Stromal cell of bone marrow (primary cell): ENCODE measurements at regions not wholly inside any gene's neighbourhood (a gene's known extent, or its start where the extent isn't known, plus 50 kb on each side); places are given as distances from the start of the nearest gene placed in this dataset.
"Not testable (repeated sequence)": the region's sequence is repeated elsewhere in the genome, so short reads cannot be mapped to it uniquely, and the experiment has no call there.

Source experiments
- DNase-seq: peaks from one replicate; pipeline ENCODE4 v3.0.0-alpha.2; 2012; ENCODE audit warnings: low read depth

DNA sequence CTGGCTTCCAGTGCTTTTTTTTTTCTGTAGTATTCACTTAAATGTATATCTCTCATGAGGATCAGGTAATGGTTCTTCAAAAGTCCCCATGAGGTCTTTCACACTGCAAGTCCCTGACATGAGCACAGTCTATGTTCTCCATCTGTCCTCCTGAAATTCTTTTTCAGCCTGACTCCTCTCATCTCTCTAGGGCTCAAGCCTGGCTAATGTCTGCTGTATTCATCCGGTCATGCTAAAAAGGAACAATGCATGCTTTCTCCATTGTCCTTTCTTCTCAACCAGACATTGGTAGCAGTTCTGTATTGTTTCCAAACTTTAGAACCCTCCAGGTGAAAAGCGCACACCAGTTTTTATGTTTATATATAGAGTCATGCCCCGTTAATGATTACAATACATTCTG is 368.3 kb upstream of the OLFM3 start:
- no peak for DNase-seq

DNA sequence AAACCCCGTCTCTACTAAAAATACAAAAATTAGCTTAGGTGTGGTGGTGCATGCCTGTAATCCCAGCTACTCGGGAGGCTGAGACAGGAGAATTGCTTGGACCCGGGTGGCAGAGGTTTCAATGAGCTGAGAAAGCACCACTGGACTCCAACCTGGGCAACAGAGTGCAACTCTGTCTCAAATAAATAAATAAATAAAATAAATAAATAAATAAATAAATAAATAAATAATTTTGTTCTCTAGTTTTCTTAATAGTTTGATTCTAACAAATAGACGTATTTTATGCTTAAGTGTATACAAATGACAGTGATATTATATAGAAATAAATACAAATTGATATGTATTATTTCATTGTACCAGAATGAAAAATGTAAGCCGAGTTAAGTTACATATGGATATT is 339.9 kb upstream of the OLFM3 start:
- DNase-seq: no peak

DNA sequence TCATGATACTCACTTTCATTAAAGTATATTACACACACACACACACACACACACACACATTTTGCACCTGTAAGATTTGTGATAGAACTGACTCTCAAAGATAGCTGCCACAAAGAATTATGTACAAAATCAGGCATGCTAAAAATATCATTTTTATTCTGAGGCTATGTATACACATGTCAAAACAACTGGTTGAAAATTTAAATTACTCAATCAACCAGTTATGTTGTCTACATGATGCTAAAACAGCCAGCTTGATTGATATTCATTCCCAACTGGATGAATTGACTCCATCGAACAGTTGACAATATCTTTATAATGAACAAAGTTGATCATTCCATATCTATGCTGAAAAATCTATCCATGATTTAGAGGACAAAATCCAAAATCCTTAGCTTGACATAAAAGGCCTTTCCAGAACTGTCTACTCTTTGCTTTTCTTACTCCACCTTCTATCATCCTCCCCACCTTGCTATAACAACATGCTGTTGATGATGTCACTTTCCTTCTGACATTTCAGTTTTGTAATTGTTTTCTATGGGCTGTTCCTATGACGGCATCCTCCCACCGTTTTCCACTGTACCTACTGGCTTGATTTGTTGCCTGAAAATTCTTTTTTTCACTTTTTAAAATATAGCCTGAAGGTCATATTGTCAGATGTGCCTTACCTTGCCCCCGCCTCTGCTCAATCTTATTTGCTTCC is 321.5 kb upstream of the OLFM3 start:
- no peak for DNase-seq

DNA sequence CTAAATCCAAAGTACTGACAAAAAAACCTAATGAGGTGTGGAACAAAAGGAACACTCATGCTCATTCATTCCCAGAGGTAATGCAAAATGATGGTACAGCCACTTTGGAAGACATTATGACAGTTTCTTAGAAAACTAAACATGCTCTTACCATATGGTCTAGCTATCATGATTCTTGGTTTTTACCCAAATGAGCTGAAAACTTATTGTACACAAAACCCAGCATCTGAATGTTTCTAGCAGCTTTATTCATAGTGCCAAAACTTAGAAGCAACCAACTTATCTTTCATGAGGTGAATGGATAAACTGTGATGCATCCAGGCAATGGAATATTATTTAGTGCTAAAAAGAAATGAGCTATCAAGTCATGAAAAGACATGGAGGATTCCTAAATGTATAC is 318.4 kb upstream of the OLFM3 start:
- DNase-seq: no peak

DNA sequence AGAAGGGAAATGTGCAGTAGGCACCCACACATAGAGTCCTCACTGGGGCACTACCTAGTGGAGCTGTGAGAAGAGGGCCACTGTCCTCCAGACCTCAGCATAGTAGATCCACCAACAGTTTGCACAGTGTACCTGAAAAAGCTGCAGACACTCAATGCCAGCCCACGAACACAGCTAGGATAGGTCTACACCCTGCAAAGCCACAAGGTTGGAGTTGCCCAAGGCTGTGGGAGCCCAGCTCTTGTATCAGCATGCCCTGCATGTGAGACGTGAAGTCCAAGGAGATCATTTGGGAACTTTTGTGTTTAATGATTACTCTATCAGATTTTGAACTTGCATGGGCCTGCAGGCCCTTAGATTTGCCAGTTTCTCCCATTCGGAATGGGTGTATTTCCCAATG is 299.4 kb upstream of the OLFM3 start:
- no peak for DNase-seq

DNA sequence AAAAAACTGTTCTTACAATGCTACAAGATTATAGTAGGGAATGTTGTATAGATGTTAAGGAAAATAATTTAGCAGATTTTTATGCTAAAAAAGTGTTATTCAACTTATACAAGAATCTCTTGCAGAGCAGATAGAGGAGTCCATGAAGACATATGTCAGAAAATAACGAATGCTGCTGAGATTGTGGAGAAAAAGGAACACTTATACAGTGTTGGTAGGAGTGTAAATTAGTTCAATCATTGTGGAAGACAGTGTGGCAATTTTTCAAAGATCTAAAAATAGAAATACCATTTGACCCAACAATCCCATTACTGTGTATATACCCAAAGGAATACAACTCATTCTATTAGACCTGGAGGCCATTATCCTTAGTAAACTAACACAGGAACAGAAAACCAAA is 286.2 kb upstream of the OLFM3 start:
- no peak for DNase-seq

DNA sequence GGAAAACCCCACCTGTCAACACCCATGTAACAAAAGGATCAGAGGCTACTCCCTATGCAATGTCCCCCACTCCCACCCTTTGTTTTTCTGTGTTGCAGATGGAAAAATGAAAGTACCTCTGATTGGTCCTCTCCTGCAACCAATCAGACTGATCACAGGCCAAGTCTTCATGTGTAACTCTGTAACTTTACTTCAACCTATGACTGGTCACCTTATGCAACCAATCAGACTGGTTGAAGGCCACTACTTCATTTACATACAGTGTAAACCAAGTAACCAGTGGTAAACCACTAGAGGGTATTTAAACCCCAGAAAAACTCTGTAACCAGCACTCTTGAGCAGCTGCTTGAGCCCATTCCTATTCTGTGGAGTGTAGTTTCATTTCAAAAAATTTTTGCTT is 266.3 kb upstream of the OLFM3 start:
- DNase-seq: no peak

DNA sequence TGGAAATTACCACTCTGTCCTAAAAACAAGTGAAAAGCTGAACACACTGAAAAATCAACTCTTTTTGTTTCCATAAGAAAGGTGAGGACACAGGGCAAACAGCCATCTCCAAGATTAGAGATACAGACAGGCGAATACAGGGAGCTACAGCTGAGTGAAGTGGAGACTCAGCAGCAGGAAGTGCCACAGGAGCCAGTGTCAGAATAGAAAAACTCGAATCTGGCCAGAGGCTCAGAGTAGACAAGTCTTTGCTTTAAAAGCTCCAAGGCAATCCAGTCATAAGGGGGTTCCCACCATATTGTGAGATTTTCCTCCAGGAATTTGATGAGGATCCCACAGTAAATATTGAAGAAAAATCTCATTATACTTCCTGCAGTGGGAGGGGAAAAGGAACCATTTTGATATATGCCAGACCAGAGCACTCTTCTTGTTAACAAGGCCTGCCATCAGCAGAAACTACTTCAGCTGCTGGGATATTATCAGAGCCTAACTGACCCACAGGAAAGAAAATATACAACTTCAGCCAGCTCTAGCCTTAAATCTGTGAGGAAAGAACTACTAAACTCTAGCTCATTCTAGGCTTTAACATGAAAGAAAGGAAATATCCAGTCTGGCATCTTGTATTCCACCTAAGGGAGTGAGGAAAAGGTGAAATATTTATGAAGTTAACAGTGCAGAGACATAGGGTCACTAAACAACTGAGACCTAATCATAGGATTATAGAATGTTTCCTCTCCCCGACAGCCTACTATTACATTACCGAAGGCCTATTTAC is 256.2 kb upstream of the OLFM3 start:
- no peak for DNase-seq

DNA sequence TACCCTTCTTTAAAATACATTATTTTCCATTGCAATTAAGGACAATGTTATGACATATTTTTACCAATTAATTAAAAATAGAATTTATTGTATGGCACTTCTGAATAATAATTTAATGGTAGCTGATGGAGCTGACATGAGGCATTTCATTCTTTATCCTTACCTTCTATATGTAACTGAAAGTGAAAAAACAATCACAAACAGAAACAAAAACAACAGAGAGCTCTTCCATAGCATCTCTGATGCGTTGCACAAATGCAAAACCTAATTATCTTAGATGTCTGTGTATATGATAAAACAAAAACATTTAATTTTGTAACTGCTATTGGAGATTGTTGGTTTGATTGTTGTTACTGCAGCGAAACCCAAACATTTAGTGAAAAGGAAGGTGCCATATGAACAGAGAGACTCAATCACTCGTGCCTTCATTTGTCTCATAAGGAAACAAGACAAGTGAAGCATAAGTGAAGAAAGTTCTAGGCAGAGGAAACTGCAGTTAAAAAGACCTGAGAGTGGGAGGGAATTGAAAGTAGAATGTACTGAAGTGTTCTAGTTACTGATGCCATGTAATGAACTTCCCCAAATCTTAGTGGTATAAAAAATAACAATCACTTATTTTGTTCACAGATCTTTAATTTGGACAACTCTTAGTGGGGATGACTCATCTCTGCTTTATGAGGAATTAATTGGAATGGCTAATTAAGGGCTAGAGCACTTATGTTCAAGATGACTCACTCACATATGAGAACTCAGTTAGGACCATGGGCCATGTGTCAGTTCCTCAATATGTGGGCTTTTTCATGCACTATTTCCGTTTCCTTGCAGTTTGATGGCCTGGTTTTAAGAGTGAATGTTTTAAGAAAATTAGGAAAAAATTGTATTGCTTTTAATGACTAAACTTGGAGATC is 245.0 kb upstream of the OLFM3 start:
- no peak for DNase-seq

DNA sequence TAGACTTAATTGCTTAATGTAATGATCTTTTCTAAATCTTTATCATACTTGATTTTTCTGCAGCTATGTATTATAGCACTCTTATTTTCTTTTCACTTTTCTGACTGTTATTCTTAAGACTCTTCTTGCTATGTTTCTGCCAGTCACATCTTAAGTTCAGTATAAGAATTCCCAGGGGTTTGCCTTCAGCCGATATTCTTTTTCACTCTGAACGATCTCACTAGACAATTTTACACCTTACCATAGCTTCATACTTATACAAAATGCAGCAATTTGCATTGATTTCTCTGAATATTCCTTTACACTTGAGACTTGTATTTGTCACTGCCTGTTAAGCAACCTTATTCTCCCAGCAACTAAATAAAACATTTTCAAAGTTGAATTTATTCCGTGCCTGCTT is 242.5 kb upstream of the OLFM3 start:
- no peak for DNase-seq

DNA sequence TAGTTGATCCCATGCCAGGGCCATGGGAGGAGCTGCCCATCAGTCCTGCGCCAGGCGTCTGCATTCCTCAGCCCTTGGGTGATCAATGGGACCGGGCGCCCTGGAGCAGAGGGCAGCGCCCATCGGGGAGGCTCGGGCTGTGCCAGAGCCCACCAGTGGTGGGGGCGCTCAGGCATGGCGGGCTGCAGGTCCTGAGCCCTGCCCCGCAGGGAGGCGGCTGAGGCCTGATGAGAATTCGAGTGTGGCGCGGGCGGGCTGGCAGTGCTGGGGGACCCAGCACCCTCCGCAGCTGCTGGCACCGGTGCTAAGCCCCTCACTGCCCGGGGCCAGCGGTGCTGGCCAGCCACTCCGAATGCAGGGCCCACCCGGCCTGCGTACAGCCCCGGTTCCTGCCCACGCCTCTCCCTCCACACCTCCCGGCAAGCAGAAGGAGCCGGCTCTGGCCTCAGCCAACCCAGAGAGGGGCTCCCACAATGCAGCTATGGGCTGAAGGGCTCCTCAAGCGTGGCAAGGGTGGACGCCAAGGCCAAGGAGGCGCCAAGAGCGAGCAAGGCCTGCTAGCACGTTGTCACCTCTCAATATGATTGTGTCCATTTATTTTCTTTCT is 238.1 kb upstream of the OLFM3 start:
- DNase-seq: no peak

DNA sequence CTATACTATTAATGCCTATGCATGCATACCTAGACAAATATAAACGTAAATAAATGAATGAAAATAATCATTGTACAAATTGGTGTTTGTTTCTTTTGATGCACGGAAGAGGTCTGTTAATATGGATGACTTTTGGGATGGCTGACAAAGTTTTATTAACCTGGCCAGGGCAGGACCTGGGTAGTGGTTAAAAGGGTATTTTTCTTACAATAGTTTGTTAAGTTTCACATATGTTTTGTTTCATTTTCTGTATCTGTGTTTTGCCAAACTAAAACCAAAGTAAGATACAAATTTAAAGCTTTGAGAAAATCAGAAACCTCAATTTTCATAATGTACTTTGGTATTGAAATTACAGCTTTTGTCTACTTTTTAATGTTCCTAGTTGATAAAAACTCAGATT is 222.7 kb upstream of the OLFM3 start:
- no peak for DNase-seq

DNA sequence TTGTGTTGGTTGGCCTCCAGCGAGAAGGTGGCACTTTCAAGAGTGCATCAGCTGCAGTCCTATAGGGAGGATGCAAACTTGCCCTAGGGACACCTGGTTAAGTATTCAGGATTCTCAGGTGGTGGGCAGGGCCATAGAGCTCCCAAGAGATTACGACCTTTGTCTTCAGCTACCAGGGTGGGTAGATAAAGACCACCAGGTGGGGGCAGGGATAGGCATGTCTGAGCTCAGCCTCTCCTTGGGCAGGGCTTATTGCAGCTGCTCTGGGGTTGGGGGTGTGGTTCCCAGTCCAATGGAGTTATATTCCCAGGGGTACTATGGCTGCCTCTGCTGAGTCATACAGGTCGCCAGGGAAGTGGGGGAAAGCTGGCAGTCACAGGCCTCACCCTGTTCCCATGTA is 214.2 kb upstream of the OLFM3 start:
- DNase-seq: not testable (repeated sequence)

DNA sequence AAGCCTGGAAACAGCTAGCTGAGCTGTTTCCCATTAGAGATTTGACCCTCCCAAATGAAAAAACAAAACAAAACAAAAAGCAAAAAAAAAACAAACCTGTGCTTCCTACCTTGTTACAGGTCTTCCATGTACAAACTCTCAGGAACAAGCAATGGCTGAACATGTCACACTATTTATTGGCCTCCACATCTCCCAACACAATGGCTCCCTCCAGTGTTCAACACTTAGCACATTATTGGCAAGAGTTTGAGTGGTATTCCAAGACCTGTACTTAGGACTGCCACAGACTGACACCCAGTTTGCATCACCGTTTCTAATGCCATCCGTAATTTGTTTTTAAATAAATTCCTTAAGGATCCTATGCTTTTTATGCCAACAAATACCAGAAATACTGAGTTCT is 195.0 kb upstream of the OLFM3 start:
- DNase-seq: peak; percentile 2

DNA sequence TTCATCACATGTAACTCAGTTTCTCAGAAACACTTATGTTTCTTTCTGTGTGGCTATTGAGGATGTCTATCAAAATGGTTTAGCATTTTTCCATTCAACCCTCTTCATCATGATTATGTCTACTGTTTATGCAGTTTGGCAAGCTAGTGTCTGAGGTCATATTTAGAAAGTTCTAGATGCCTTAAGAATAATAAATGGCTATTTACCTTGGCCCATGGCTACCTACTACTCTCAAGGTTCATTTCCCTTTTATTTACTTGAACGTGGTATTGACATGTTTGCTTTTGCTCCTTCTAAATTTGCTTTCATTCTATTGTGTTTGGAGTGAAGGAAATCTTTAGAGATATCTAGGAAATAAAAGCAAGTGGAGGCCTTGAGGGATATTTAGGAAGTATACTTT is 193.7 kb upstream of the OLFM3 start:
- DNase-seq: no peak

DNA sequence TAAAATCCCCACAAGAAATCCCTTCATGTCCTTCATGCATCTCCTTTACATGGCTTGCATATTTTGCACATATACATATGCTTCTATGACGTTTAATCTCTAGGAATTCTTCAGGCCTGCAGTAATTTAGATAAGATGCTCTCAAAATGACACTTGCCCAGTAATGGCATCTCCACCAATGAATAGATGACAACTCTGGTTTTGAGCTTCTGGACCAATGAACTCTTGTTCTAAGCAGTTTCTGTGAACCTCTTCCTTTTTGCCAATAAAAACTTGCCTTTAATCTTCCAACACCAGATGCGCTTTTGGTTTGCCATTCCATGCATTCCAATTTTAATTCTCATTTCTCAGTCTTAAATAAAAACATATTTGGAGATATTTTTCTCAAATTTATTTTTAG is 189.8 kb upstream of the OLFM3 start:
- no peak for DNase-seq

DNA sequence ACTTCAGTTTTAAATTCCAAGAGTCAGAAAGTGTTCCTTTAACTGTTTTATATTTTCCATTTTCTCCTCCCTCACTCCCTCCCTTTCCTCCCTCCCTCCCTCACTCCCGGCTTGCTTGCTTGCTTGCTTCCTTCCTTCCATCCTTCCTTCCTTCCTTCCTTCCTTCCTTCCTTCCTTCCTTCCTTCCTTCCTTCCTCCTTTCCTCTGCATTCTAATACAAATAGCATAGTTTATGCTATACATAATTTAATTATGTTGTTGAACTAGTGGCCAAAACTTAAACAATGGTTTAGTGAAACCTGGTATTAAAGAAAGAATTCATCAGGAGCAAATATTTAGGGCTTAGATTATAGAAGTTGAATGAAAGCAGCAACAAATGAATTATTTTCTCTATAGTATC is 188.5 kb upstream of the OLFM3 start:
- DNase-seq: no peak

DNA sequence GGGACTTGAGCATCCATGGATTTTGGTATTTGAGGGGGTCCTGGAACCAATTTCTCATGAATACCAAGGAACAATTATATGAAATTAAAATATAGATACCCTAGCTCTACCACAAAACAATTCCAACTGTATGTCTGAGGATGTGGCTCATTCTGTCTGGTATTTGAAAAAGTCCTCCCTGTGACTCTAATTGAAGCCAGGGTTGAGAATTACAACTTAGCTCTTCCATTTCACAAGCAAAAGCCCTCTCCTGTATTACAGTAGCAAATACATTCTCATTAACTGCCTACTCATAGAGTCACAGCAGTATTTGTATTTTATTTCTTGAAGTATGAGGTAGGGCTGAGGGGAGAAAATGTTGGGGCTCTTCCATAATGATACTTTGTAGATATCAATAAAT is 187.8 kb upstream of the OLFM3 start:
- no peak for DNase-seq

DNA sequence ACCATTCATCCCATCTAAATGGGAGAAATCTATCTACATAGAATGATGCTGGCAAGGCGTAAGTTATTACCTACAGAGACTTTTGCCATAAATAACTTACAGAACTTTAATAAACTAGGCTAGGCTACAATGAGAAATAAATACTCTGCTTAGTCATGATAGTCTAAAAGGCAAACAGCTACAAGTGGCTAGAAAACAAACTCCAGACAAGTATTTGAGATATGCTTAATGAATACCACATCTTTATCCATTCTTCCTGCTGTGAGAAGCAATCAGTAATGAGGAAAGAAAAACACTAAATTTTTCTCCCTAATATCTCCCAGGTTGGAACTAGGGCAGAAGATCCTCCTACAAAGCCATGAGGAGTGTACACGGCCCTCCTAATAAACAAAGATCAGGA is 187.0 kb upstream of the OLFM3 start:
- DNase-seq: no peak

DNA sequence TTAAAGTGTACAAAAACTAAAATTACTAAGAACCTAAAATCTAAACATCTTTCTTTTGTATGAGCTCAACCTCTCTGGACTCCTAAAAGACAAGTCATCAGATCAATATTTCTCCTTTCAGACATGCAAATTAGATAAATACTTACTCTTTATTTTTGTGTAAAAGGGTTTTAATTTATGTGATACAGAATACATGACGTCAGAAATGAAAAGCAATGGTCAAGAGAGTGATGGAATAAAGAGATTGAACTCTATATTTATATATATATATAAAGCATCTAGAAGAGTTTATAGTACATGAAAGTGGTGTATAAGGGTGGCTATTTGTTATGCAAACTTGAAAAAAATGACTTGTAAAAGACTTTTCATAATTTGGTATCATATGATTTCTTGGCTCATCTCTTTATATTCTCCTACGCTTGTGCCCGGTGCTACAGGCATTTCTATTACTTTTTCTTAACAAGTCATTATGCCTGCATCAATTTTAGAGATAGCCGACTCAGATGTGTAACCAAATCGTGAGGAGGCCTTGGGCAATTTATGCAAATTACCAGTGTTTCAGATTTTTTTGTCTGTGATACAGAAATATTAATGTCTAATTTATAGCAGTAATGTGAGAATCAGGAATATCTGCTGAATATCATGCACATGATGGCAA is 186.0 kb upstream of the OLFM3 start:
- DNase-seq: no peak

DNA sequence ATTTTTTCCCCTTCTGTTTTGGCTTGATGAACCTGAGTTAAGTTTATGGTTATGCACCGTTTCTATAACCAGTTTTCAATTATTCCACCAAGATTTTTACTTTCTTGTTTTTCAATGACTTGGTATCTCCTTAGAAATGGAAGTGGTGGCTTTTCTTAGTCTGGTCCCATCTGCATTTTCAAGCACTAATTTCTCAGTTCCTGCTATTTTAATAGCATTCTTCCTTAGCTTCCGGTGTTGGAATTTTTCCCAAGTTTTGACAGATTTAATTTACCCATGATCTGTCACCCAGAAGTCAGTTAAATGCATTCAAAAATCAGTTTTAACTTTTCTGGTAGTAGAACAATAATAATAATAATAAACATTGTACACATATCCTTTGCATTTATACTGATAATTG is 184.6 kb upstream of the OLFM3 start:
- DNase-seq: no peak

DNA sequence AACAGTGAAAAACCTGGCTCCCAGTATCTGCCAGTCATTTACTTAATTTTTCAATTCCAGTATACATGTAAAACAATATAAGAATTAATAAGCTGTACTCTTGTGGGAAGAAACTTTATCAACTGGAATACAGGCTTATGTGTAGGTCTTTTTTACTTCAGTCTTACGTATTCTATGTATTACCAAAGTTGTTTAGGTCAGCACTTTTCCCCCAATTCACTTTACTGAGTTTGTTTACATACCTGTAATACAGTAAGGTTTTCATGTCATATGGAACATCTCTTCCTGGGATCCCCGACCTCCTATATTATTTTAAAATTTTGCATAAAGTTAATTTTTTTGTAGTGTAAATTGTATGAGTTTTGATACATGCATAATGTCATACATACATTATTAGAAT is 181.8 kb upstream of the OLFM3 start:
- no peak for DNase-seq
